ENCODE measurements at regions not wholly inside any gene's neighbourhood (a gene's known extent, or its start where the extent isn't known, plus 50 kb on each side); places are given as distances from the start of the nearest gene placed in this dataset.

- no peak overlapping the region for H3K9ac ChIP-seq
- no peaks in the 10 kb centered on the region for H3F3A ChIP-seq (replicated peaks; ENCODE audit: insufficient read depth)
- H3K27ac ChIP-seq (ENCODE audit: low read depth in 2 of 2, low read length in 1 of 2): no peak overlapping the region
- H3K4me3 ChIP-seq (ENCODE audit: low read depth in 2 of 2, low read length in 1 of 2): no peak overlapping the region
- H3K79me2 ChIP-seq (ENCODE audit: insufficient read depth): no peaks in the 10 kb centered on the region
- no peak for DNase-seq
- ChIA-PET POLR2A (no interaction called here), CTCF (no interaction called here)
- TF ChIP-seq JUND (IDR thresholded peaks at IDR 0.05) (no peak), CHD2 (IDR thresholded peaks at IDR 0.05; ENCODE audit: low read length, partially characterized antibody) (no peak), NFIC (IDR thresholded peaks at IDR 0.05; ENCODE audit: borderline replicate concordance) (no peak), TEAD4 (IDR thresholded peaks at IDR 0.05; ENCODE audit: borderline replicate concordance, insufficient read depth) (no peak)
- 20% methylated on average over 4 of the region's 7 CpGs for WGBS (ENCODE audit: low lambda C conversion rate)
- H3K27me3 ChIP-seq (ENCODE audit: insufficient read depth): no peaks in the 10 kb centered on the region
- H3K36me3 ChIP-seq (replicated peaks in 1 of 2; ENCODE audit: control insufficient read depth in 1 of 2, insufficient read depth in 2 of 2, low read length in 1 of 2): no peaks in the 10 kb centered on the region
- H3K4me1 ChIP-seq (ENCODE audit: control insufficient read depth in 1 of 2, insufficient read depth in 2 of 2, low read depth in 1 of 2, low read length in 1 of 2): no peaks in the 10 kb centered on the region
- no peaks in the 10 kb centered on the region for H3K9me3 ChIP-seq
- no peak overlapping the region for H3K4me2 ChIP-seq
- H3K9me2 ChIP-seq: no peaks in the 10 kb centered on the region
- H2AFZ ChIP-seq (ENCODE audit: low read depth): no peak overlapping the region
- no peaks in the 10 kb centered on the region for H4K20me1 ChIP-seq (ENCODE audit: insufficient read depth)
Measured at GRCh38 chr14:48575772-48576171, 900.4 kb upstream of the MDGA2 start.

- Histone ChIP-seq H3K4me1 (ENCODE audit: control insufficient read depth in 1 of 2, insufficient read depth in 2 of 2, low read depth in 1 of 2, low read length in 1 of 2) (no peaks in the 10 kb centered on the region), H3K9me3 (no peaks in the 10 kb centered on the region), H4K20me1 (ENCODE audit: insufficient read depth) (no peaks in the 10 kb centered on the region), H3K9ac (no peak overlapping the region), H3K27ac (ENCODE audit: low read depth in 2 of 2, low read length in 1 of 2) (no peak overlapping the region), H2AFZ (ENCODE audit: low read depth) (no peak overlapping the region), H3F3A (replicated peaks; ENCODE audit: insufficient read depth) (no peaks in the 10 kb centered on the region), H3K27me3 (ENCODE audit: insufficient read depth) (no peaks in the 10 kb centered on the region), H3K79me2 (ENCODE audit: insufficient read depth) (no peaks in the 10 kb centered on the region), H3K4me3 (ENCODE audit: low read depth in 2 of 2, low read length in 1 of 2) (no peak overlapping the region), H3K36me3 (replicated peaks in 1 of 2; ENCODE audit: control insufficient read depth in 1 of 2, insufficient read depth in 2 of 2, low read length in 1 of 2) (no peaks in the 10 kb centered on the region), H3K9me2 (no peaks in the 10 kb centered on the region), H3K4me2 (no peak overlapping the region)
- TF ChIP-seq MXI1 (IDR thresholded peaks at IDR 0.05; ENCODE audit: low read depth, low read length) (no peak), FOXM1 (IDR thresholded peaks at IDR 0.05; ENCODE audit: low read depth) (no peak), ZBTB33 (IDR thresholded peaks at IDR 0.05; ENCODE audit: borderline replicate concordance, low read depth) (no peak)
- ChIA-PET POLR2A (no interaction called here), CTCF (interaction anchor here (1.0 kb wide), 1 partner anchor 11 kb away, joined by 4 read pairs; no protein-coding TSS in a partner anchor)
- DNase-seq: no peak
- 5% methylated on average over 2 of the region's 2 CpGs for WGBS (ENCODE audit: low lambda C conversion rate)
Measured at GRCh38 chr14:48568688-48569087, 893.3 kb upstream of the MDGA2 start.

GRCh38 chr14:48568252-48568651, 892.8 kb upstream of the MDGA2 start:
- ChIA-PET CTCF (interaction anchor here (1.0 kb wide), 2 partner anchors 10 to 11 kb away, joined by 3 to 4 read pairs; no protein-coding TSS in a partner anchor), POLR2A (no interaction called here)
- no peaks in the 10 kb centered on the region for H3K9me2 ChIP-seq
- no peaks in the 10 kb centered on the region for H4K20me1 ChIP-seq (ENCODE audit: insufficient read depth)
- H3K4me2 ChIP-seq: no peak overlapping the region
- DNase-seq: no peak
- WGBS (ENCODE audit: low lambda C conversion rate): 69% methylated on average over 1 of the region's 1 CpG
- H3F3A ChIP-seq (replicated peaks; ENCODE audit: insufficient read depth): no peaks in the 10 kb centered on the region
- H3K4me3 ChIP-seq (ENCODE audit: low read depth in 2 of 2, low read length in 1 of 2): no peak overlapping the region
- no peaks in the 10 kb centered on the region for H3K9me3 ChIP-seq
- H3K27me3 ChIP-seq (ENCODE audit: insufficient read depth): no peaks in the 10 kb centered on the region
- H3K36me3 ChIP-seq (replicated peaks in 1 of 2; ENCODE audit: control insufficient read depth in 1 of 2, insufficient read depth in 2 of 2, low read length in 1 of 2): no peaks in the 10 kb centered on the region
- no peak overlapping the region for H2AFZ ChIP-seq (ENCODE audit: low read depth)
- no peaks in the 10 kb centered on the region for H3K79me2 ChIP-seq (ENCODE audit: insufficient read depth)
- H3K9ac ChIP-seq: no peak overlapping the region
- no peak overlapping the region; a peak in 1 of 4 replicates for H3K27ac ChIP-seq (ENCODE audit: low read depth in 2 of 2, low read length in 1 of 2)
- no peaks in the 10 kb centered on the region for H3K4me1 ChIP-seq (ENCODE audit: control insufficient read depth in 1 of 2, insufficient read depth in 2 of 2, low read depth in 1 of 2, low read length in 1 of 2)
- TF ChIP-seq EP300 (IDR thresholded peaks at IDR 0.05; ENCODE audit: borderline replicate concordance in 1 of 2, low read depth in 1 of 2, low read length in 1 of 2) (no peak), ELF1 (IDR thresholded peaks at IDR 0.05) (no peak), GABPA (IDR thresholded peaks at IDR 0.05; ENCODE audit: low read depth) (no peak), SMC3 (IDR thresholded peaks at IDR 0.05; ENCODE audit: low read depth, low read length) (no peak), MEF2A (IDR thresholded peaks at IDR 0.05; ENCODE audit: borderline replicate concordance, low read depth) (no peak), NFIC (IDR thresholded peaks at IDR 0.05; ENCODE audit: borderline replicate concordance) (no peak), MXI1 (IDR thresholded peaks at IDR 0.05; ENCODE audit: low read depth, low read length) (no peak), TEAD4 (IDR thresholded peaks at IDR 0.05; ENCODE audit: borderline replicate concordance, insufficient read depth) (no peak), USF2 (IDR thresholded peaks at IDR 0.05; ENCODE audit: borderline replicate concordance, low read depth, low read length) (no peak), FOSL2 (IDR thresholded peaks at IDR 0.05; ENCODE audit: borderline replicate concordance, low read depth) (no peak), SIN3A (IDR thresholded peaks at IDR 0.05; ENCODE audit: borderline replicate concordance, low read depth, low read length) (no peak), MAX (IDR thresholded peaks at IDR 0.05; ENCODE audit: low read depth) (no peak), EZH2phosphoT487 (IDR thresholded peaks at IDR 0.05; ENCODE audit: borderline replicate concordance, low read depth) (no peak), PBX3 (IDR thresholded peaks at IDR 0.05) (no peak), NRF1 (IDR thresholded peaks at IDR 0.05; ENCODE audit: low read depth, low read length) (no peak), TCF12 (IDR thresholded peaks at IDR 0.05) (no peak), FOXM1 (IDR thresholded peaks at IDR 0.05; ENCODE audit: low read depth) (no peak), RFX5 (IDR thresholded peaks at IDR 0.05; ENCODE audit: low read length) (no peak)

Data from SK-N-SH (cell line).